Left cardiac atrium (tissue), 4 donors: ENCODE measurements at regions not wholly inside any gene's neighbourhood (a gene's known extent, or its start where the extent isn't known, plus 50 kb on each side); places are given as distances from the start of the nearest gene placed in this dataset.

Experiments
- ATAC-seq, 2 donors: fragments of 200-7000 bp; cut with Tn5 transposase; one replicate each; pipeline ENCODE4 v1.9.1; 2020; ENCODE audit warnings: mild to moderate bottlenecking in 2 of 2, moderate library complexity in 2 of 2
- DNase-seq: peaks from one replicate; pipeline ENCODE4 v3.0.0-alpha.2; 2020
- intact Hi-C, 2 donors: fragments of 100-400 bp; cut with DNase I; formaldehyde crosslinking; loops; one replicate each; pipeline versions ENCODE4 v1.14.1 to v1.15.1; 2022 to 2023
- donor health status: DM: no; HTN: yes; CAD: no.
- donor health status: DM: no; HTN: yes; CAD: no; lungs with severe emphysema.
- donor health status: DM: yes; HTN: yes; CAD: no.
- donor health status: Dilated cardiomyopathy.

DNA sequence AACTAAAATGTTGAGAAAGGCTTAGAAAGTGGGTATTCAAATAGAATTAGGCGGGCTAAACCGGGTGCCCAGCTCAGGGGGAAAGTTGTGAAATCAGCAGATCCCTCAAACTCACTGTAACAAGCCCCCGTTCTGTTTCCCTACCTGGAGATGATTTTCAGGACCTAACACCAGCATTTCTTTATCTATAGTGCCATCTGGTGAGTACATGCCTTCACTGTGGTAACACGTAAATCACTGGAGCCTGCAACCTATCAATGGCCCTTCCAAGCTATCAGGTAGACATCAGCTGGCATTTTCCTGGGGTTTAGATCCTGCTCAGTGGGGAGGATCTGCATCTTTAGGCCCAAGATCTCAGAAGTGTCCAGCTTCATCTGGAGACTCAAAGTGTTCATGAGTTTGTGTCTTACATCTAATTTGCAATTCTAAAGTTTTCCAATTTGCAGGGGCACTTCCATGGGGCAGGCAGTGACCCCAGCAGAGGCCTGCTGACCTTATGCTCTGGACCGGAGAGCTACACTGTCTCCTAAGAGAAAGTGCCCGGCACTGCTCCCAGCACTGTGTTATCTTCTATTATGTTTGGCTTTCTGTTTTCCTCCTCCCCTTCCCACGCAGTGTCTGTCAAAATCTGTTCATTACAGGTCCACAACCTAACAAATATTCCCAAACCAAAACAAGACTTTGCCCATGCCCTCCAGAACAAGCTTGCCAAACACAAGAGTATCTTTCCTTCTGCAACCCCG lies 132.5 kb downstream of the LSM5 start:
- peak; percentile 19 to 77 for ATAC-seq
- intact Hi-C loops, result no loop called here
- DNase-seq, result no peak

DNA sequence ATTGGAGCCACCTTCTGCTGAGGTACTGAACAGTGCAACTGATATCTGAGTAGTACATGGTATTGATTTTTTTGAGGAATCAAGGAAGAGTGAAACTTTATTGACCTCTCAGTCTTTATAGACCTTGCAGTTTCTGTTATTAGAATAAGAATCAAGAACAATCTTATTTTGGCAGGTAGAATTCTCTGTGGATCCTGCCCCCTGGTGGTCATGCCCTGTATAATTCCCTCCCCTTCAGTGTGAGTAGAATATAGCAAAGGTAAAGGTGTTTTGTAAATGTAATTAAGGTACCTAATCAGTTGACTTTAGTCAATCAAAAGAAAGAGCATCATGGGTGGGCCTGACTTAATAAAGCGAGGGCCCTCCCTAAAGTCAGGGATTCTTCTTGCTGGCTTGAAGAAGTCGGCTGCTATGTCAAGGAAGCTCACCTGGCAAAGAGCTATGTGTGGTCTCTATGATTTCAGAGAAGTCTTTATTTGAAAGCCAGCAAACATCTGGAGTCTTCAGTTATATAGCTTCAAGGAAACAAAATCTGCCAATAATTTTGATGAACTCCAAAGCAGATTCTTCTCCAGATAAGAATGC lies 142.8 kb downstream of the LSM5 start:
- no peak for DNase-seq

DNA sequence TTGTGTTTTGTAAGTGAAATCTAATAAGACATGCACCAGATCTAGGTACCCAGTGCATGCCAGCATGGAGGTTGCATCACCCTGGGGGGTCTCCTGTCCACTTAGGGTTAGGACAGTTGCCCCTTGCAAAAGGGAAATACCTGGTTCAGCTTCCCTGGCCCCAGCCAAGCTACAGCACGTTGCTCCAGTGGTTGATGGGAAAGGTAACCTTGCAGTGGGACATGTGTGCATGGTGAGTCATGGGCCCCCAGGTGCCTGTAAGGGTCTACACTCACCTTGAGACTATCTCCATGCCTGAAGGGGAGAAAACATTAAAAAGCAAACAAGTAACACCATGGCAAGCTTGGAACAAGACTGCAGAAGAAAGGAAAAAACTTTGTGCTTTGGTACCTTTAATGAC lies 143.9 kb downstream of the LSM5 start:
- DNase-seq (no peak), ATAC-seq (no peak)
- intact Hi-C loops, result loop anchor here in 1 of 2 donors (10.0 kb wide), 1 partner anchor 601 kb away; no protein-coding TSS in a partner anchor

More for the DNA sequence above, 142.8 kb downstream of the LSM5 start:
- intact Hi-C loops, result loop anchor here in 1 of 2 donors (10.0 kb wide), 1 partner anchor 603 kb away; no protein-coding TSS in a partner anchor
- ATAC-seq, result no peak

DNA sequence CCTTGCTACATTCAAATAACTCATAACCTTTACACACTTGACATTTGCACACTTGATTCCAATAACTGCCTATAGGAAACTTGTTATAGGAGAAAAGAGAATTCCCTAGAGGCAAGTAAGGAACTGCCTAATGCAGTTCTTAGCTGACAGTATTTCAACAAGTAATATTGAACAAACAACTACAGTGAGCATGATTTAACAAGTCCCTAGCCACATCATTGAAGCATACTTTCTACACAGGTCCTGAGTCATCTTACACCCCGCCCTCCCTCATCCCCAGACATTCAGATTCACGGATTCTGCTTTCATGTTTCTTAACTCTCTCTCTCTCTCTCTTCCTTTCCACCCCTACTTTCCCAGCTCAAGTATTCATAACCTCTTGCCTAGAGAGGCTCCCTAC lies 153.5 kb downstream of the LSM5 start:
- intact Hi-C loops, result no loop called here
- ATAC-seq (no peak), DNase-seq (no peak)

DNA sequence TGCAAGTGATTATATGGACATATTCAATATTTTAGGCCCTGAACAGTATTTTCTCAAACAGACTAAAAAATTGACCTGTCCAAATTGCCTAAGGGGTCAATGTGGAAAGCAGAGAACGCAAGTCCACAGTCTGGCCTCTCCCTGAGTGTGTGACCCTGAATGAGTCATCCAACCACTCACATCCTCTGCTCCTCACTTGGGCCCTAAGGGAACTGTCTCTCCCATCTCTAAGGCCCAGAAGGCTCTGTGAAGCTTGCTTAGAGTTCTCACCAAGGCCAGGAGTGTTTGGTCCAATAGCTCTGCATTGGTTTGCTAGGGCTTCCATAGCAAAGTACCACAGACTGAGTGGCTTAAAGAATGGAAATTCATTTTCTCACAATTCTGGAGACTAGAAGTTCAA lies 155.1 kb downstream of the LSM5 start:
- DNase-seq, result no peak
- peak in 1 of 2 donors; percentile 78 for ATAC-seq
- intact Hi-C loops, result no loop called here

DNA sequence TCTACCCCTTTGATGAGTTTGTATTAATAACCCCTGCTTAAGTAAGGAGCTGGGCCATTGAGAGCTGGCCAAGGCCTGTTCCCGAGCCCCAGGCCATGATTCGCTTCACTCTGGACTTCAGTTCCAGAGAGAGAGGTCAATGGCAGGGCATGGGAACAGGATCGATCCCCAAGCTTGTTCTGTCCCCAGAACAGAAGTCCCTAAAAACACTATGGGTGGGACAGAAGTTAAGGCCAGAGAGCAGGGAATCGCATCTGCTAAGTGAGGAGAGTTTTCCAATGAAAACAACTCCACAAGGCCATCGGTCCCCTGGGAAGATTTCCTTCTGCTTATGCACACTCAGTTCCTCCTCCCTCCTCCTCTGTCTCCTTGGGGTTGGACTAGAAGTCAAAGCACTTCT lies 159.6 kb downstream of the LSM5 start:
- peak; percentile 65 to 77 for ATAC-seq
- intact Hi-C loops, result no loop called here
- peak; percentile 15 for DNase-seq

DNA sequence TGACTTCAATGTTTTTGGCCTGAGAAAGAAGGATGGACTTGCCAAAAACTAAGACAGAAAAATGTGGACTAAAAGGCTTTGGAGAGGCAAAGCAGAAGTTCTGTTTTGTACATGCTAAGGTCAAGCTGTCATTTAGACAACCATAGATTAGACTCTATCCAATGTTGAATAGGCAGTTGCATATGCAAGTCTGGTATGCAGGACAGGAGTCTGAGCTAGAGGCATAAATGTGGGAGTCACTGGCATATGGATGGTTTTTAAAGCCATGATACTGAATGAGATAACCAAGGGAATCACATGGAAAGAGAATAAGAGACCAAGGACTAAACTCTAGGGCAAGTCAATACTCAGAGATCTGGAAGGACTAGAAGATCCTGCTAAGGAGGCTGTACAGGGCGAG lies 164.1 kb downstream of the LSM5 start:
- intact Hi-C loops, result no loop called here
- DNase-seq (no peak), ATAC-seq (no peak)

DNA sequence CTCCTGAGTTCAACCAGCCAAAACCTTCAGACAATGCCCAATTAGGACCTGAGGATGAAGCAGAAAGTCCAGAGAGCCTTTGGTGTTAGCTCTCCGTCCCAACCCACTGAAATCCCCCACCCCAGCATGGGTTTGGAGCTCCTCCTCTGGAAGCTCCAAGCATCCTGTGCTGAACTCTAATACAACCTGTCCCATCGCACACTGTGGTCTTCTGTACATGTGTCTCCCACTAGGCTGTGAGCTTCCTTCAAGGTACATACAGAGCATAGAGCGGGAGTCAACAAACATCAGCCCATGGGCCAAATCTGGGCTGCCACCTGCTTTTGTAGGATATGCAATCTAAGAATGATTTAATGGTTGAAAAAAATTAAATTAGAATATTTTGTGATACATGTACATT lies 166.5 kb downstream of the LSM5 start:
- intact Hi-C loops, result no loop called here

DNA sequence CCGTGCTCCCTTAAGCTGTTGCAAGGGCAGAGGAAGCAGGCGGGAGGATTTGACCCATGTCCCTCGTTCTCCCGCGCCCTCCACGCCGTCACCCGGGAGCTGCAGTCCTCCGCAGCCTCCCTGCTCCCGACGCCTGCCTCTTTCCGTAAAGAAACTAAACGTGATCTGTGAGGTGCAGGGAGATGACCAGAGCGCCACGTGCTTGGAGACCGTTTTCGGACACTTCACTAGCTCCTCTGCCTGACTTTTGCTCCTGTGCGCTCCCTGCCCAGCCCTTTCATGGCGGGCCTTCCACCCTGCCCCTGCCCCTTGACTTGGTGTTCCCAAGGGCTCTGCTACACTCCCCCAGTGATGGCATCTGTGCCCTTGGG lies 171.2 kb downstream of the LSM5 start:
- DNase-seq, result no peak
- peak in 1 of 2 donors; percentile 49 for ATAC-seq

More for the DNA sequence above, 166.5 kb downstream of the LSM5 start:
- DNase-seq, result no peak
- ATAC-seq, result no peak

DNA sequence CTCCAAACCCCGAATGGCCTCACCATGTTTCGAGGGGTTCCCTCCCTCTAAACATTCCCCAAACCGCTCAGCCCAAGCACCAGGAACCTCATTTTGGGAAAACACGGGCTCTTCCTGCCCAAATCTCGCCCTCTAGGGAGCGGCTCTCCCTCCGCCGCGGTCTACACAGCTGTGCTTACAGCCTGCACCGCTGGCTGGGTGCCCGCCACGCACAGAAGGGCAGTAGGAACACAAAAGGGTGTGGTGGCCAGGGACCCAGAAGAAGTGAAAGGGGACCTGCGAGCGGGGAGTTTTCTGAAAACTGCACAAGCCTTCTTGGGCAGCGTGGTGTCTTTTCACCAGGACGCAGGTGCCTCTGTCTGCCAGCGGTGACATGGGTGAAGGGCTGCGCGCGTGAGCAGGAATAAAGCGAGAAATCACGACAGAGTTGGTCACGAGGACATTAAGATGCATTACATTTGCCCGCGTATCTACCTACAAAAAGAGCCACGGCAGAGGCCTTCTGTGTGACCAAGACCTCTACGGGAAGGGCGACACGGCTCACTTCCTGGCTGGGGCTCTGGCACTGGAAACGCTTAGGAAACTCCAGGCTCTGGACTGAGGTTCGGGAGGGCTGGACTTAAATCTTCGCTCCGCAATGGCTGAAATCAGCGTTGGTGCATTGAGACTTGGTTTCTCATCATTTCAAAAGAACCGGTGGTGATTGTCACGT lies 171.7 kb downstream of the LSM5 start:
- ATAC-seq (peak; percentile 47 to 73), DNase-seq (peak; percentile 35)
- intact Hi-C loops, result no loop called here

More for the DNA sequence above, 171.2 kb downstream of the LSM5 start:
- intact Hi-C loops, result no loop called here

DNA sequence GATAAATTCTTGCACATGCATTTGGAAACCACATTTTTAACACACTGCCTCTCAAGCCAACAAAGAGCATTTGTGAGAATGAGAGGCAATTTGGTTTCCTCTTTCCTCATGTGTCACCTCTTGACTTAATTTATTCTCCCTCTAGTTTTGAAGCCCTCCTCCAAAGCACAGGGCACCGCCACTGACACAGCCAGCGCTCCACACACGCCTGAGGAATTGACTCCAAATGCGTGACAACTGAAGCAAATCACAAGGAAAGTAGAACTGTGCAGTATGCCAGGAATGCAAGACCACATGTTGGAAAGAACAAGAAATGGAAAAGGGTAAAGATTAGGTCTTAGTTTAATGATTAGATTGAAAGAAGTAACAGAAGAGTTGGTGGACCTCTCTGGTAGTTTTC lies 173.3 kb downstream of the LSM5 start:
- intact Hi-C loops, result no loop called here
- ATAC-seq (no peak), DNase-seq (no peak)

DNA sequence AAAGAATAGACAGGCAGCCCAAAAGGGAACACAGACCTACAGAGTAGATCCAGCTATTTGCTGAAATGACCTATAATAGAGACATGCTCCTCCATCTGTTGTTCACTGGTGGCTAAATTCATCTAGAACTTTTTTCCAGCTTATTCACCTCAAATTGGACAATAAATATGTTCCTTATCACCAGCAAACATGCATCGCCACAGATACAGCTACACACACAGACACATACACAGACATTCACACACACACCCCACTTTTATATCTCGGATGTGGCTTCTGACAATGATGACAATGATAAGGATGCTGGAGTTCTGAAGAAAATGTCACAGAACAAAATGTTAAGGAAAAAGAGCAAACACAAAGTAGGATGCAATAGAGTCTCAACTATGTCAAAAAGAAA lies 175.4 kb downstream of the LSM5 start:
- intact Hi-C loops, result no loop called here
- ATAC-seq (no peak), DNase-seq (no peak)

DNA sequence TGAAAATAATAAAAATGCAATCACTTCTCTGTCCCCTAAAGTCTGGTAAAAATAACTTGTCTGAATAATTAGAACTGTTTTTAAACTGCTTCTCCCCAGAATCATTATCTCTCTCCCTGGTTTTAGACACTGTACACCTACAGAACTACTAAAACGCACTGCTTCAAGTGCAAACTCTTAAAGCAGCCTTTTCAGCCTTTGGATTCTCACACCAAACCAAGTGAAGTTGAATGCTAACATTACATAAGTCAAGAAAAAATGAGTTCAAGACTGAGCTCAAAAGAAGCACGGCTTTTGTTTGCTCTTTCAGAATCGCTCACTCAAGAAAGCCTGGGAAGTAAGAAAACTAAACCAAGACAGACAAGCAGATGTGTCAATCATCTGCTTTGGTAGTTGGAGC lies 188.8 kb downstream of the LSM5 start:
- no peak for DNase-seq
- ATAC-seq, result no peak
- intact Hi-C loops, result no loop called here

DNA sequence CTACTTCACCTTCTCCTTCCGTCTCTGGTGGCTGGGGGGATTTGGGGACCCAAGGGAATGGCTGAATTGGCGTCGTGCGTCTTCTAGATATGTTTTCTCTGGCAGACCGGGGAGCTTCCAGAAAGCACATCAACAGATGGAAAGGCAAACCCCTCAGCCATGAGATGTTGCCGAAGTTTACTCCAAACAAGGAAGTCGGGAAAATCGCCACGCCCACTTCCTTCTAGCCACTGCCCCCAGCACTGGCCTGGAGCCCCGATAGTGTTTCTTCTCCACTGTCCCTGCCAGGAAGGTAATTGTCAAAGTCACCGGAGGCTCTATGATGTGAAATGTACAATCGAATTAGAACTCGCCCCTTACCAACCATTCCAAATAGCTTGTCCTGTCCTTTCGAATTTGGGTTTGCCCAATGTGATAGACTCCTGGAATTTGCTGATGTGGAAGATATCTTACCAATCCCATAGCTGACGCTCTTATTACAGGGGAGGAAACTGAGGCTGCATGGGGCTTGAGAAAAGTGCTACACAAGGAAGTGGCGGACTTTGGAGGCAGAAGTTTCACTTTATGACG lies 191.0 kb downstream of the LSM5 start:
- ATAC-seq, result peak; percentile 62 to 81
- intact Hi-C loops, result no loop called here

DNA sequence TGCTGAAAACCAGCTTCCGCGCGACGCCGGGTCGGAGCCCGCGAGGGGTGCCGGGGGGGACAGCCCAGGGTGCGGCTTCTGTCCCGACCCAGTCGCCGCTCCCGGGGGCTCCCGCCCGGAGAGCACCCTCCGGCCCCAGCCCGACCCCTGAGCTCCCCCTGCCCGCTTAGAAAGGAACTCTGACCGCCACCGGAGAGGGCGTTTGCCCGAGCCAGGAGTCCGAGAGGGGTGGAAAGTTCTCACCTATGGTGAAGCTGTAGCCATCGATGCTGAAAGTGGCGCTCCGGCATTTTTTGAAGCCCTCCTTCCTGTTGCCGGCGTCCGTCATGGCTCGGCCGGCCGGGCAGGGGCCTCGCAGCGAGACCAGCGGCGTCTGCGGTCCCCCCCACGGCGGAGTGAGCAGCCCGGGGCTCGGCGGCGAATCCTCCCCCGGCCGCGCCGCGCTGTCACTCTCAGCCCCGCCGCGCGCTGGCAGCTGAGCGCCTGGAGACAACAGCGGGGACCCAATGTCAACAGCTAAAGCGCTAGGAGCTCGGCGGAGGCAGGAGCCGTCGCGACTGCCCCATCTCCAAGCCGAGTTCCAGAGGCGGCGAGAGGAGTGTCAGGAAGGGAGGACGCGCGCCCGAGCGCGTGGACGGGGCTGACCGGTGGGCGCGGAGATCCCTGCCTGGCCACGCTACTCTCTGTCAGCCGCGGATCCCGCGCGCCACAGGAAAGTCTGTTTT lies 191.6 kb downstream of the LSM5 start:
- ATAC-seq (peak; percentile 59 to 68), DNase-seq (peak; percentile 29)
- intact Hi-C loops, result no loop called here

More for the DNA sequence above, 191.0 kb downstream of the LSM5 start:
- peak; percentile 78 for DNase-seq

DNA sequence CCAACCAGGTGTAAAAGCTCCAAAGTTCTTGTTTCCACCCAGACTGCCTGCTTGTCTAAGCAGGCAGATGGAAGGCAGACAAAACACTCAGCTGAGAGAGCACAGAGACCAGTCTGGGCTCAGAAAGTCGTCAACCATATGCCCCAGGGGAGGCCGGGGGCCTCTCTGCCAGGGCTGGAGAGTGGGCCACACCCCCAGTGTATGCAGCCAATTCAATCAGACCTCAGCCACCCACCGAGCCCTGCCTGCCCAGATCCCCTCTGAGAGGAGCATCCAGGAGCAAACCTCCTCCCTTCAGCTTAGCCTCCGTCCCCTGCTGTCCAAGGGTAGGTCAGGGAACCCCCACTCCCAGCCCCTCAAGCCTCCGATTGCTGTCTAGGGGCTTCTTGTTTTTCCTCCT lies 196.3 kb downstream of the LSM5 start:
- no peak for DNase-seq
- intact Hi-C loops, result no loop called here
- no peak for ATAC-seq

DNA sequence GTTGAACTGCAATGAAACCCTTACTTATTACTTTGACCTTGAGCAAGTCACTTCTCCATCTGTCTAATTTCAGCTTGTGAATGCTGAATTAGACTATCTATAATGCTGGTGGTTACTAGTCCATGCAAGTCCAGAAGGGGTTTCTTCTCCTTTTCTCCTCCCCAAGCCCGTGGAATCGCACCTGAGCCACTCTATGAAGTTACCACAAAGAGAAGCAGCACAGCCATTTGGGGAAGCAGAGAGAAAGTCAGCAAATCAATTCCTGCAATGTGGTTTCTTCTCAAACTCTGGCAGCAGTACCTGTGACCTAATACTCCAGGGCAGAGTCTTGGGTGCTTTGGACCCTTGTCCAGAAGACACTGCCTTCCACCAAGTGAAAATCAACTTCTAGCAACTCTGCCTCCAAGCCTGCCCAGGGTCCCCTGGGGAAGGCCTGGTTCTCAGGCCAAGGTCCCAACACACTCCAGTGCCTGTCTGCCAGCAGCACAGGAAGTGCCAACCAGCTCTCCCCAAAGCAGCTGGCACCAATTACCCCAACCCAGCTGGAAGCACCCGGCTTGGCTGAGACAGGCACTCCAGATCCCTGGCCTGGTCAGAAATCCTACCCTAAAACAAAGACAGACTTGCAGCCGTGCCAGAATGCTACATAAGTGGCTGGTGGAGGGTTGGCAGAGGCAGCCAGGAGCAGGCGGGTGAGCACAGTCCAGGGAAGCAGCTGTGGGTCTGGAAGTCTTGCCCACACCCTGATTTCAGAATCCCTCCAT lies 200.3 kb downstream of the LSM5 start:
- intact Hi-C loops, result no loop called here
- ATAC-seq (peak; percentile 81 to 96), DNase-seq (peak; percentile 26)

DNA sequence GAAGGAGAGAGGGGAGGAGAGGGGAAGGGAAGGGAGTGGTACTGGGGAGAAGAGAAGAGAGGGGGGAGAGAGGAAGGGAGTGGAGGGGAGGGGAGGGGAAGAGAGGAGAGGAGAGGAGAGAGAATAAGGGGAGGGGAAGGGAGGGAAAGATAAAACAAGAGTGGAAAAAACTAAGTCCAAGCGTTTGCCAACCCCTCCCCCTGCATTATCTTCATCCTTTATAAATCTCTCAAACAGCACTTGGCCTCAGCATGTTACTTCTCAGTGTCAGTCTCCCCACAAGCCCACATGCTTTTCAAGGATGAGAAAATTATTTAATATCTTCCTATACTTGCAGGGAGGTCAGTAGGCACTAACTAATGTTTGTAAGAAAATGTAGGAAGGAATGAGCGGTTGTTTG lies 204.5 kb downstream of the LSM5 start:
- intact Hi-C loops, result no loop called here
- DNase-seq (no peak), ATAC-seq (no peak)

DNA sequence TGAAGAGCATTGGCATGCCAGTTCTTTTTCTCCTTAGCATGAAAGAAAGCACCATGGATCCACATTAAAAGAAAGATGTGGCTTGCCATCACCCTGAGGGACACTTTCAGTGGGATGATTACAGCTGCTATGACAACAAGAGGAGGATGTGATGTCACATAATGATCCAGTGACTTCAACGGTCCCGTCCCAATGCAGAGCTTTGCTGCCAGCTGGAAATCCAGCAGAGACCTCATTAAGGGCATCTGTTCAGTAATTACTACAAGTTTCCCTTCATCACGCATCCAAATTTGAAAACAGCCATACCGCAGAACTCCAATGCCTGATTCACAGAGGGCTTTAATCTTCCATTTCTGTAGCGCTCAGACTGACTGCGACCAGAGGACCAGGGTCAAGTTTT lies 206.6 kb downstream of the LSM5 start:
- DNase-seq (no peak), ATAC-seq (no peak)
- intact Hi-C loops, result no loop called here
